Endothelial cell of umbilical vein (primary cell): ENCODE measurements at regions not wholly inside any gene's neighbourhood (a gene's known extent, or its start where the extent isn't known, plus 50 kb on each side); places are given as distances from the start of the nearest gene placed in this dataset.

Source experiments
- BruUV-seq: library from RNA; stranded (reverse); fragments of 400-500 nt; replicated peaks from 2 replicates; lab custom pipeline; 2021; lab: Mats Ljungman, UMichigan
- CTCF ChIA-PET: fragments of 300-600, 350-600 bp; sonication (Branson Sonifier 250); formaldehyde crosslinking; loops from one replicate; lab custom pipeline; 2021; ENCODE audit warnings: antibody characterized with exemption, inconsistent platforms; lab: Charles Lee
- POLR2A ChIA-PET: fragments of 300-600, 350-600 bp; sonication (Branson Sonifier 250); formaldehyde crosslinking; loops from one replicate; lab custom pipeline; 2021; ENCODE audit warnings: antibody characterized with exemption, inconsistent platforms; lab: Charles Lee
- DNase-seq: peaks from one replicate; pipeline ENCODE4 v3.0.0-alpha.2; 2011; ENCODE audit warnings: low read depth, low spot score
- FAIRE-seq: peaks from 2 replicates; lab custom pipeline; 2011; peaks lifted over from hg19 to GRCh38; lab: Jason Lieb, UNC
- H2AFZ ChIP-seq: 2 replicates; pipeline ENCODE4 v1.6.0; 2012; ENCODE audit warnings: low read depth, low read length, control low read depth, inconsistent platforms
- H3K27ac ChIP-seq: 2 replicates; pipeline ENCODE4 v1.5.1; 2011; ENCODE audit warnings: low read depth, mild to moderate bottlenecking, control low read depth, low read length, moderate library complexity; ENCODE audit not compliant: insufficient read depth
- H3K27me3 ChIP-seq, 2 experiments: 2 replicates each; pipeline versions ENCODE4 v1.6.0 to v1.6.1; 2011; ENCODE audit warnings: low read length in 2 of 2, mixed read lengths in 1 of 2; ENCODE audit not compliant: control insufficient read depth in 2 of 2, insufficient read depth in 2 of 2
- H3K36me3 ChIP-seq, 2 experiments: 2 replicates in 1 of 2; 3 replicates in 1 of 2; pipeline ENCODE4 v1.5.1; 2011; ENCODE audit warnings: low read length in 2 of 2, mild to moderate bottlenecking in 1 of 2, moderate library complexity in 1 of 2; ENCODE audit not compliant: control insufficient read depth in 2 of 2, insufficient read depth in 2 of 2; ENCODE audit errors: extremely low read depth in 1 of 2
- H3K4me1 ChIP-seq: 3 replicates; pipeline ENCODE4 v1.5.1; 2011; ENCODE audit warnings: mild to moderate bottlenecking, low read length; ENCODE audit not compliant: control insufficient read depth, insufficient read depth; ENCODE audit errors: extremely low read depth
- H3K4me2 ChIP-seq: 2 replicates; pipeline ENCODE4 v1.6.1; 2011; ENCODE audit warnings: low read length, control low read depth, mixed read lengths; ENCODE audit not compliant: insufficient read depth
- H3K4me3 ChIP-seq, 3 experiments: fragments of 200-600 bp in 1 of 3; sonication (generic), shearing (Covaris generic) in 1 of 3; replicated peaks in 1 of 3; 2 replicates each; pipeline ENCODE4 v1.5.1; 2011 to 2016; ENCODE audit warnings: control low read depth in 3 of 3, low read length in 3 of 3, mild to moderate bottlenecking in 2 of 3, inconsistent platforms in 1 of 3, low read depth in 1 of 3, moderate library complexity in 1 of 3; ENCODE audit not compliant: insufficient read depth in 1 of 3
- H3K79me2 ChIP-seq: 2 replicates; pipeline ENCODE4 v1.6.0; 2012; ENCODE audit warnings: low read length, inconsistent platforms; ENCODE audit not compliant: control insufficient read depth, insufficient read depth
- H3K9ac ChIP-seq: replicated peaks from 2 replicates; pipeline ENCODE3; 2011; ENCODE audit warnings: low read length, control low read depth; ENCODE audit not compliant: insufficient read depth; ENCODE audit errors: extremely low read depth
- H3K9me1 ChIP-seq: replicated peaks from 3 replicates; pipeline ENCODE4 v1.6.0; 2011; ENCODE audit warnings: mild to moderate bottlenecking, low read length; ENCODE audit not compliant: control insufficient read depth, insufficient read depth; ENCODE audit errors: extremely low read depth
- H3K9me3 ChIP-seq: replicated peaks from 2 replicates; pipeline ENCODE4 v1.5.1; 2012; ENCODE audit warnings: low read length, inconsistent platforms; ENCODE audit not compliant: control insufficient read depth, insufficient read depth
- H4K20me1 ChIP-seq: replicated peaks from 2 replicates; pipeline ENCODE3; 2011; ENCODE audit warnings: mild to moderate bottlenecking, low read length; ENCODE audit not compliant: control insufficient read depth, insufficient read depth; ENCODE audit errors: extremely low read depth
- CTCF ChIP-seq, 2 donors: IDR thresholded peaks; 1 replicate in 1 of 2; 2 replicates in 1 of 2; pipeline ENCODE4 v1.5.1; 2011; ENCODE audit warnings: low read length in 2 of 2, mild to moderate bottlenecking in 2 of 2, moderate library complexity in 2 of 2, control low read depth in 1 of 2, inconsistent platforms in 1 of 2, low read depth in 1 of 2; ENCODE audit not compliant: insufficient read depth in 1 of 2; ENCODE audit errors: extremely low read depth in 1 of 2
- EZH2 ChIP-seq: IDR thresholded peaks from 2 replicates; pipeline ENCODE4 v1.6.1; 2012; ENCODE audit warnings: borderline replicate concordance, low read depth, mild to moderate bottlenecking, moderate library complexity, low read length, inconsistent platforms; ENCODE audit not compliant: severe bottlenecking
- FOS ChIP-seq: IDR thresholded peaks from 2 replicates; pipeline ENCODE4 v1.6.1; 2011; ENCODE audit warnings: mild to moderate bottlenecking, low read length, moderate library complexity, borderline replicate concordance; ENCODE audit not compliant: insufficient read depth
- GATA2 ChIP-seq: IDR thresholded peaks from 2 replicates; pipeline ENCODE4 v1.7.0; 2011; ENCODE audit warnings: low read depth, mild to moderate bottlenecking, moderate library complexity, mixed read lengths, low read length; ENCODE audit not compliant: insufficient read length, insufficient read depth
- JUN ChIP-seq: IDR thresholded peaks from 2 replicates; pipeline ENCODE4 v1.6.1; 2011; ENCODE audit warnings: borderline replicate concordance, low read depth; ENCODE audit not compliant: insufficient read length, insufficient read depth
- MAX ChIP-seq: IDR thresholded peaks from 2 replicates; pipeline ENCODE4 v1.6.1; 2011; ENCODE audit not compliant: insufficient read depth, insufficient read length
- MYC ChIP-seq: IDR thresholded peaks from one replicate; pipeline ENCODE4 v1.6.1; 2011; ENCODE audit warnings: mild to moderate bottlenecking, low read depth, low read length
- POLR2A ChIP-seq: IDR thresholded peaks from 2 replicates; pipeline ENCODE4 v1.6.1; 2012; ENCODE audit warnings: low read depth, mild to moderate bottlenecking, control low read depth, low read length
- POLR2AphosphoS5 ChIP-seq: IDR thresholded peaks from 2 replicates; pipeline ENCODE4 v1.6.1; 2012; ENCODE audit warnings: low read depth, mild to moderate bottlenecking, control low read depth, low read length, moderate library complexity; ENCODE audit not compliant: insufficient read depth
- dilution Hi-C: fragments of 300-500 bp; cut with MboI; formaldehyde crosslinking; loops from one replicate; pipeline ENCODE4 v1.15.0; 2019; ENCODE audit warnings: low sequenced_read_pairs; ENCODE audit not compliant: extremely low pct_ligation_motif_present
- intact Hi-C: fragments of 100-400 bp; cut with micrococcal nuclease; formaldehyde crosslinking; loops from one replicate; pipeline ENCODE4 v1.10.0; 2022

GRCh38 chr16:52603015-52603414, 56.1 kb upstream of the TOX3 start:
- no peaks in the 10 kb centered on the region for H3K36me3 ChIP-seq
- peaks cover 2% of the 10 kb centered on the region for H3K9me3 ChIP-seq
- ChIA-PET POLR2A (no interaction called here), CTCF (no interaction called here)
- H3K27me3 ChIP-seq: no peaks in the 10 kb centered on the region
- H3K9ac ChIP-seq: no peak overlapping the region
- H3K9me1 ChIP-seq: no peaks in the 10 kb centered on the region
- H3K4me2 ChIP-seq: no peak overlapping the region
- no peaks in the 10 kb centered on the region for H3K4me1 ChIP-seq
- no peak for FAIRE-seq
- no peaks in the 10 kb centered on the region for H3K79me2 ChIP-seq
- no peak for DNase-seq
- TF ChIP-seq MAX: no peak
- no peak for TF ChIP-seq CTCF (IDR thresholded peaks at IDR 0.05; ENCODE audit: extremely low read depth in 1 of 2, insufficient read depth in 1 of 2, low read depth in 1 of 2, low read length in 2 of 2)
- no peak for TF ChIP-seq EZH2
- no peak for TF ChIP-seq MYC
- no peak for TF ChIP-seq FOS
- no peak for TF ChIP-seq GATA2
- no peak for TF ChIP-seq JUN
- TF ChIP-seq POLR2A: no peak
- TF ChIP-seq POLR2AphosphoS5: no peak
- no peak overlapping the region for H2AFZ ChIP-seq
- no peak overlapping the region for H3K4me3 ChIP-seq
- H4K20me1 ChIP-seq: no peaks in the 10 kb centered on the region
- no TSS peak for BruUV-seq
- no peak overlapping the region for H3K27ac ChIP-seq
- intact Hi-C loops: no loop called here
- dilution Hi-C loops: no loop called here
